ENCODE measurements at regions not wholly inside any gene's neighbourhood (a gene's known extent, or its start where the extent isn't known, plus 50 kb on each side); places are given as distances from the start of the nearest gene placed in this dataset.

- Histone ChIP-seq H3K4me1 (peaks cover 0 to 20% of the 10 kb centered on the region in 2 donors), H3K4me3 (no peak overlapping the region), H3K9me3 (no peaks in the 10 kb centered on the region), H3K36me3 (no peaks in the 10 kb centered on the region), H3K27me3 (no peaks in the 10 kb centered on the region), H3K27ac (no peak overlapping the region)
- no peak for TF ChIP-seq CTCF (IDR thresholded peaks at IDR 0.05)
- no peak for DNase-seq (ENCODE audit: low spot score)
Observed at GRCh38 chr3:177447938-177448337, 250.7 kb upstream of the TBL1XR1 start.

DNA sequence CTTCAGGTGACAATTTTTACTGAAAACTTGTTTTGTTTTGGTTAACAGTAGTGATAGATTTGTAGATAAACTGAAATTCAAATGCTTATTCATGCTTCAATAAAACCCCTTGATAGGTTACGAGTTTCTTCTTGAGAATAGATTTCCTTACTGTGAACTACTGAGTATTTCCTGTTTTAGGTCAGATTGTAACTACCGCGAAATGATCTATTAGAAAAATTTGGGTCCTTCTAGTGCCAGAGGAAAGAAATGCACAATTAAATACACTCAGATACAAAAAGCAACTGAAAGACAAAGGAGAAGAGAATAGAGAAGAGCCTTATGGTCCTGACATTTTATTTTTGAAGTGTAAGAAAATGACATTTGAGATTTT lies 251.7 kb upstream of the TBL1XR1 start:
- Histone ChIP-seq H3K27ac (no peak overlapping the region), H3K4me3 (no peak overlapping the region), H3K4me1 (peaks cover 0 to 16% of the 10 kb centered on the region in 2 donors), H3K27me3 (no peaks in the 10 kb centered on the region), H3K9me3 (no peaks in the 10 kb centered on the region), H3K36me3 (no peaks in the 10 kb centered on the region)
- no peak for TF ChIP-seq CTCF (IDR thresholded peaks at IDR 0.05)
- DNase-seq (ENCODE audit: low spot score): no peak

- Histone ChIP-seq H3K36me3 (no peaks in the 10 kb centered on the region), H3K4me3 (no peak overlapping the region), H3K4me1 (peaks cover 0 to 16% of the 10 kb centered on the region in 2 donors), H3K27me3 (no peaks in the 10 kb centered on the region), H3K9me3 (no peaks in the 10 kb centered on the region), H3K27ac (no peak overlapping the region)
- no peak for DNase-seq (ENCODE audit: low spot score)
- TF ChIP-seq CTCF (IDR thresholded peaks at IDR 0.05): no peak
Observed at GRCh38 chr3:177449360-177450006, 252.2 kb upstream of the TBL1XR1 start.

DNA sequence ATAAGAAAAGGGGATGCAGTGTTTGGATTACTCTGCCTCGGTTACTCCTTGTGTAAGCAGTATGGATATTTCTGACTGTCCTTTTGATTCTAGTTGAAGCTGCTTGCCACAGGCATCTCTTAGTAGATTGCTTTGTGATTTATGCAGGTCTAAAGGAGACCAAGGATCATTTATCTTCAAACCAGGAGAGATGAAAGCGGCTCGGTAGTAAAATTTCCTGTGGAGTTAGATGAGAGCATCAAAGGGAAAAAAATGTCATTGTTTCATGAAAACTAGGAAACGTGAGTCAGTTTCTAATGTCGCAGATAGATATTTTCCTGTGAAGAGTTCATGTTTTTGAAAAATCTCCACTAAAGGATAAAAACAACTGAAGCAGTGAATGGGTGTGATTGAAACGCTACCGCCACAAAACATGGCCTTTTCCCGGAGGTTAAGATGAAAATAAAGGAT lies 254.0 kb upstream of the TBL1XR1 start:
- no peak for DNase-seq (ENCODE audit: low spot score)
- Histone ChIP-seq H3K9me3 (no peaks in the 10 kb centered on the region), H3K4me1 (peaks cover 0 to 16% of the 10 kb centered on the region in 2 donors), H3K27ac (peak overlapping the region in 1 of 2 donors; percentile 13), H3K4me3 (no peak overlapping the region), H3K36me3 (no peaks in the 10 kb centered on the region), H3K27me3 (no peaks in the 10 kb centered on the region)
- TF ChIP-seq CTCF (IDR thresholded peaks at IDR 0.05): no peak

DNA sequence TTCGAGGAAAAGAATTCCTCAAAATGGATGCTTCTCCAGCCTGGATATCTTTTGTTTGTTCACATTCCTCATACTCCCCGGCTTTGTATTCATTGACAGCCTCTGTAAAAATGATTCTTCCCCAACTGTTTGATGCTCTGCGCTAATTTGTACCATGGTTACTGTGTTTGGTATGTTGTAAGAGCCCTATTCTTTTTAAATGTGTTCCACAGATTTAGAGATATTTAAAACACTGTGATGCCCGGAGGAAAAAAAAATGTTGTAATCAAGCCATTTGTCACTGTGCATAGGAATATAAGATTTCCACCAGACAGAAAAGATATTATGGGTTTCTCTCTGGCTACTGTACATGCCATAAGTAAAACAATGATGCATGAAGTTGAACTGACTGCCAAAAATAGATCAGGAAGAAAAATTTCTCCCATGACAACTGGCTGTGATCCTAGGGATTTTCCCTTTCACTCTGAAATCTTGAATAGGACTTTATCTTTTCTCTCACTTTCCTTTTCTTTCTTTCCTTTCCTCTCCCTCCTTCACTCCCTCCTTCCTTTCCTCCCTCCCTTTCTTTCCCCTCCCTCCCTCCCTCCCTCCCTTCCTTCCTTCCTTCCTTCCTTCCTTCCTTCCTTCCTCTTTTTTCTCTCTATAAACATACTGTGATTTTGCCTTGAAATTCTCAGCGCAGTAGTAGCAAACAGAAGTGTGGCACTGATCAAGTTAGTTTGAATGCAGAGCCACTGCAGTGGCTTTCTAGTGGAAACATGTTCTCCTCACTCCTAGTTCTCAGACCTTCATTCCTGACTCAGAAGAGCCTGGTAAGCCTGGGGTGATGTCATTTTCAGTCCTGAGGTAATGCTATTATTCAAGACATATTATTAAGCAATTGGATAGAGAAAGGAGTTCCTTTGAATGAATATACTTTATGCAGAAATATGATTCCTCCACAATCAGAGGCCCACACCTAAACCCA lies 254.9 kb upstream of the TBL1XR1 start:
- DNase-seq (ENCODE audit: low spot score): no peak
- no peak for TF ChIP-seq CTCF (IDR thresholded peaks at IDR 0.05)
- peak overlapping the region; percentile 11 to 13 for H3K27ac ChIP-seq
- H3K4me3 ChIP-seq: no peak overlapping the region
- peaks cover 0 to 16% of the 10 kb centered on the region in 2 donors for H3K4me1 ChIP-seq
- no peaks in the 10 kb centered on the region for H3K27me3 ChIP-seq
- peaks cover 0 to 2% of the 10 kb centered on the region in 2 donors for H3K9me3 ChIP-seq
- no peaks in the 10 kb centered on the region for H3K36me3 ChIP-seq
